OCI-LY7 (cell line): ENCODE measurements at regions not wholly inside any gene's neighbourhood (a gene's known extent, or its start where the extent isn't known, plus 50 kb on each side); places are given as distances from the start of the nearest gene placed in this dataset.

Source experiments
- BruUV-seq: library from RNA; stranded (reverse); fragments of 400-500 nt; replicated peaks from 2 replicates; lab custom pipeline; 2021; lab: Mats Ljungman, UMichigan
- CTCF ChIA-PET: fragments of 300-600 bp; sonication (Branson Sonifier 250); formaldehyde crosslinking; loops from one replicate; lab custom pipeline; 2022; ENCODE audit warnings: antibody characterized with exemption; ENCODE audit not compliant: unreplicated experiment; lab: Charles Lee
- POLR2A ChIA-PET: fragments of 300-600 bp; sonication (Branson Sonifier 250); formaldehyde crosslinking; loops from one replicate; lab custom pipeline; 2022; ENCODE audit warnings: antibody characterized with exemption; lab: Charles Lee
- DNase-seq: peaks from one replicate; pipeline ENCODE4 v3.0.0-alpha.2; 2015; ENCODE audit warnings: low spot score
- H2AFZ ChIP-seq: fragments of 200-600 bp; sonication (generic), shearing (Covaris generic); 2 replicates; pipeline ENCODE4 v1.6.1; 2014; ENCODE audit warnings: mild to moderate bottlenecking, antibody characterized with exemption, low read length, moderate library complexity
- H3K27ac ChIP-seq: fragments of 200-600 bp; sonication (generic); 2 replicates; pipeline ENCODE4 v1.5.1; 2014; ENCODE audit warnings: mixed run types, low read depth, mild to moderate bottlenecking, moderate library complexity, low read length, inconsistent platforms; ENCODE audit not compliant: poor library complexity, severe bottlenecking
- H3K36me3 ChIP-seq: fragments of 200-600 bp; sonication (generic); 2 replicates; pipeline ENCODE4 v1.6.1; 2014; ENCODE audit warnings: mild to moderate bottlenecking, antibody characterized with exemption, low read length, moderate library complexity, mixed read lengths; ENCODE audit not compliant: insufficient read depth
- H3K4me1 ChIP-seq: fragments of 200-600 bp; sonication (generic); 2 replicates; pipeline ENCODE4 v1.5.1; 2014; ENCODE audit warnings: mild to moderate bottlenecking, low read length; ENCODE audit not compliant: insufficient read depth, poor library complexity, severe bottlenecking
- H3K4me2 ChIP-seq: fragments of 200-600 bp; sonication (generic); 2 replicates; pipeline ENCODE4 v1.6.1; 2014; ENCODE audit warnings: mild to moderate bottlenecking, low read length
- H3K4me3 ChIP-seq: fragments of 200-600 bp; sonication (generic); 2 replicates; pipeline ENCODE4 v1.5.1; 2014; ENCODE audit warnings: mild to moderate bottlenecking, low read depth, low read length; ENCODE audit not compliant: poor library complexity, severe bottlenecking
- H3K79me2 ChIP-seq: fragments of 200-600 bp; sonication (generic); 2 replicates; pipeline ENCODE4 v1.6.1; 2016; ENCODE audit warnings: low read depth, mild to moderate bottlenecking, low read length, moderate library complexity, mixed read lengths; ENCODE audit not compliant: insufficient read depth
- H3K9me2 ChIP-seq: fragments of 200-600 bp; sonication (generic); 2 replicates; pipeline ENCODE4 v1.6.1; 2016; ENCODE audit warnings: mild to moderate bottlenecking, low read length, mixed read lengths; ENCODE audit not compliant: insufficient read depth
- H3K9me3 ChIP-seq: fragments of 200-600 bp; sonication (generic); 2 replicates; pipeline ENCODE4 v1.6.1; 2014; ENCODE audit warnings: mild to moderate bottlenecking, mixed run types, low read length, mixed read lengths
- H4K20me1 ChIP-seq: fragments of 200-600 bp; sonication (generic); 2 replicates; pipeline ENCODE4 v1.6.1; 2014; ENCODE audit warnings: mild to moderate bottlenecking, antibody characterized with exemption, low read length, moderate library complexity, mixed read lengths; ENCODE audit not compliant: insufficient read depth
- EZH2phosphoT487 ChIP-seq: fragments of 200-600 bp; sonication (generic); IDR thresholded peaks from 2 replicates; pipeline ENCODE4 v1.6.1; 2018; ENCODE audit warnings: low read depth, borderline replicate concordance, mild to moderate bottlenecking, mixed run types, antibody characterized with exemption, low read length, moderate library complexity, mixed read lengths
- intact Hi-C: fragments of 100-400 bp; cut with micrococcal nuclease; formaldehyde crosslinking; loops from one replicate; pipeline ENCODE4 v1.10.0; 2022; ENCODE audit not compliant: unreplicated experiment
- TF ChIP-seq, protein P1 (sequence below): fragments of 200-600 bp; sonication (generic); conservative IDR thresholded peaks from 2 replicates; pipeline ENCODE4 v1.5.1; 2014; ENCODE audit warnings: mild to moderate bottlenecking, antibody characterized with exemption, low read length, moderate library complexity, mixed read lengths

DNA sequence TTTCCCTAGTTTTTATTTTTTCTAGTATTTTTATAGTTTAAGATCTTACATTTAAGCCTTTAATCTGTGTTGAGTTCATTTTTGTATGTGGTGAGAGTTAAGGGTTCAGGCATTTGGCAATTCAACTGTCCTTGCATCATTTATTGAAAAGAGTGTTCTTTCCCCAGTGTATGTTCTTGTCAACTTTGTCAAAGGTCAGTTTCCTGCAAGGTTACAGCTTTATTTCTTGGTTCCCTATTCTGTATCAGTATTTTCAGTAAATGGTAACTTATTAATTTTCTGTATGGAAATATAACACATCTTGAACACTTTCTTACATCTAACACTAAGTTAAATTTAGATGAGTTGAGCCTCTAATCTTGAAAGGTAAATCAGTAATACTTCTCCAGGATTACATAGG, 1770.1 kb downstream of the OTOL1 start:
- no peak for TF ChIP-seq EZH2phosphoT487
- TF ChIP-seq, protein P1, sequence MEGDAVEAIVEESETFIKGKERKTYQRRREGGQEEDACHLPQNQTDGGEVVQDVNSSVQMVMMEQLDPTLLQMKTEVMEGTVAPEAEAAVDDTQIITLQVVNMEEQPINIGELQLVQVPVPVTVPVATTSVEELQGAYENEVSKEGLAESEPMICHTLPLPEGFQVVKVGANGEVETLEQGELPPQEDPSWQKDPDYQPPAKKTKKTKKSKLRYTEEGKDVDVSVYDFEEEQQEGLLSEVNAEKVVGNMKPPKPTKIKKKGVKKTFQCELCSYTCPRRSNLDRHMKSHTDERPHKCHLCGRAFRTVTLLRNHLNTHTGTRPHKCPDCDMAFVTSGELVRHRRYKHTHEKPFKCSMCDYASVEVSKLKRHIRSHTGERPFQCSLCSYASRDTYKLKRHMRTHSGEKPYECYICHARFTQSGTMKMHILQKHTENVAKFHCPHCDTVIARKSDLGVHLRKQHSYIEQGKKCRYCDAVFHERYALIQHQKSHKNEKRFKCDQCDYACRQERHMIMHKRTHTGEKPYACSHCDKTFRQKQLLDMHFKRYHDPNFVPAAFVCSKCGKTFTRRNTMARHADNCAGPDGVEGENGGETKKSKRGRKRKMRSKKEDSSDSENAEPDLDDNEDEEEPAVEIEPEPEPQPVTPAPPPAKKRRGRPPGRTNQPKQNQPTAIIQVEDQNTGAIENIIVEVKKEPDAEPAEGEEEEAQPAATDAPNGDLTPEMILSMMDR, result no peak
- Histone ChIP-seq H3K4me3 (no peak overlapping the region), H3K4me2 (no peak overlapping the region), H3K9me2 (no peaks in the 10 kb centered on the region), H3K27ac (no peak overlapping the region), H3K9me3 (no peaks in the 10 kb centered on the region), H3K4me1 (no peaks in the 10 kb centered on the region), H3K36me3 (no peaks in the 10 kb centered on the region), H3K79me2 (no peaks in the 10 kb centered on the region), H2AFZ (no peak overlapping the region), H4K20me1 (no peaks in the 10 kb centered on the region)
- intact Hi-C loops, result no loop called here
- no peak for DNase-seq
- BruUV-seq, result no TSS peak
- ChIA-PET CTCF (no interaction called here), POLR2A (no interaction called here)

DNA sequence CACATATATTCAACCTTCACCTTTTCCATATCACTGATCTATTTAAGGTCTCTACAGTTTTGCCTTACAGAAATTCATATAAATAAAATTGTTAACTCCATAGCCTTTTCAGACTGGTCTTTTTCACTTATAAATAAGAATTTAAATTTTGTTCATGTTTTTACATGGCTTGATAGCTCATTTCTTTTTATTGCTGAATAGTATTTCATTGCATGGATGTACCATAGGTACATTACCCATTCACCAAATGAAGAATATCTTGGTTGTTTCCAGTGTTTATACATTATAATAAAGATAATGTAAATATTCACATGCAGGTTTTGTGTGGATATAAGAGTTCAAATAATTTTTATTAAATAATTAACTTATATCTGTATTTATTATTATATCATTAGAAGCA, 1765.0 kb downstream of the OTOL1 start:
- no peak overlapping the region for H3K4me3 ChIP-seq
- intact Hi-C loops, result no loop called here
- H2AFZ ChIP-seq, result no peak overlapping the region
- H4K20me1 ChIP-seq, result no peaks in the 10 kb centered on the region
- peaks cover 4% of the 10 kb centered on the region; the same call in 1 of the 2 replicates for H3K9me3 ChIP-seq
- no peaks in the 10 kb centered on the region for H3K36me3 ChIP-seq
- ChIA-PET CTCF (no interaction called here), POLR2A (no interaction called here)
- no peak overlapping the region for H3K4me2 ChIP-seq
- H3K27ac ChIP-seq, result no peak overlapping the region
- H3K9me2 ChIP-seq, result no peaks in the 10 kb centered on the region
- no peak for DNase-seq
- H3K79me2 ChIP-seq, result no peaks in the 10 kb centered on the region
- TF ChIP-seq, protein P1, result no peak
- TF ChIP-seq EZH2phosphoT487, result no peak
- no peaks in the 10 kb centered on the region for H3K4me1 ChIP-seq
- BruUV-seq, result no TSS peak

DNA sequence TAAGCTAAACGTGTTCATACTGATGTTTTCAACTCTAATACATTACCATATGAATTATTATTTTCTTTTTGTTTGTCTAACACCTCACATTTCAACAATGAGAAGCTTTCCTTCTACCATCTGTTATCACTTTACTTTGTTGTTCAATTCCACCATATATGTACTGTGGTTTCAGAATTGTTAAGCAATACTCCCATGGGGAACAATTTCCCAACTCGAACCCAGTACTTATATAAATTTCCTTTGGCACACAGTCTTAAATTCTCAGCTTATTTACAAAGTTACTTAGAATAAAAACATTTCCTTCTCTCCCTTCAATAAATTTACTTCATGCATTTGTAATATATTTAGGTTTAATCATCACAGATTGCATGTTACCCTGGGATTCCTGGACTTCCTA, 1764.4 kb downstream of the OTOL1 start:
- Histone ChIP-seq H3K79me2 (no peaks in the 10 kb centered on the region), H3K9me3 (peaks cover 4% of the 10 kb centered on the region; the same call in 1 of the 2 replicates), H3K4me1 (no peaks in the 10 kb centered on the region), H3K27ac (no peak overlapping the region), H3K4me2 (no peak overlapping the region), H3K9me2 (no peaks in the 10 kb centered on the region), H4K20me1 (no peaks in the 10 kb centered on the region), H2AFZ (no peak overlapping the region), H3K4me3 (no peak overlapping the region), H3K36me3 (no peaks in the 10 kb centered on the region)
- ChIA-PET POLR2A (no interaction called here), CTCF (no interaction called here)
- TF ChIP-seq EZH2phosphoT487, result no peak
- DNase-seq, result no peak
- intact Hi-C loops, result no loop called here
- no TSS peak for BruUV-seq
